ENCODE measurements at regions not wholly inside any gene's neighbourhood (a gene's known extent, or its start where the extent isn't known, plus 50 kb on each side); places are given as distances from the start of the nearest gene placed in this dataset.

DNA sequence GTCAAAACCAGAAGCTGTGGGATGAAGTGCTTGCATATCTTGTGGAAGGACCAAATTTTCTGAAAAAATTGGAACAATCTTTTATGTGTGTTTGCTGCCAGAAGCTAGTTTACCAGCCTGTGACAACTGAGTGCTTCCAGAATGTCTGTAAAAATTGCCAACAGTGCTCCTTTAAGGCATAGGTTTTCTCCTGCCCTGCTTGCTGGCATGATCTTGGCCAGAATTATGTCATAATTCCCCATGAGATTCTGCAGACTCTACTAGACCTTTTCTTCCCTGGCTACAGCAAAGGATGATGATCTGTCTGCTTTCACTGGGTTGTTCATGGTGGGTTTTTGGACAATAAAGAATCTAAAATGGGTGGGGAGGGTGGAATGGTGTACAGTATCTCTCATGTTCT, 196.3 kb upstream of the ZCCHC13 start:
- Histone ChIP-seq H3K27me3 (ENCODE audit: insufficient read depth, low read length) (no peaks in the 10 kb centered on the region), H3K36me3 (ENCODE audit: control insufficient read depth in 1 of 2, insufficient read depth in 2 of 2, low read length in 2 of 2) (no peaks in the 10 kb centered on the region), H3K4me1 (ENCODE audit: control insufficient read depth in 1 of 2, insufficient read depth in 2 of 2, low read length in 2 of 2) (peaks cover 0 to 9% of the 10 kb centered on the region in 2 experiments; a peak in 1 of 4 replicates), H3K27ac (ENCODE audit: low read depth, low read length) (no peak overlapping the region), H3K9ac (ENCODE audit: low read length) (no peak overlapping the region), H3K9me3 (ENCODE audit: control insufficient read depth in 1 of 2, insufficient read depth in 1 of 2, low read depth in 1 of 2, low read length in 2 of 2) (no peaks in the 10 kb centered on the region), H2AFZ (ENCODE audit: low read depth, low read length, poor library complexity, severe bottlenecking) (no peak overlapping the region), H4K20me1 (ENCODE audit: insufficient read depth) (no peaks in the 10 kb centered on the region), H3K9me2 (ENCODE audit: insufficient read depth) (no peaks in the 10 kb centered on the region), H3K4me3 (replicated peaks in 1 of 2; ENCODE audit: low read depth in 1 of 2, low read length in 2 of 2) (no peak overlapping the region), H3K4me2 (ENCODE audit: low read length) (no peak overlapping the region), H3K79me2 (ENCODE audit: insufficient read depth, low read length) (no peaks in the 10 kb centered on the region)
- DNase-seq (ENCODE audit: low read depth, low spot score) = no peak
- intact Hi-C loops (cut with micrococcal nuclease) = no loop called here
- RAD21 ChIA-PET (ENCODE audit: low non-redundant PET in 1 of 2, low total read pairs in 2 of 2, uncharacterized antibody in 2 of 2, unreplicated experiment in 2 of 2) = no interaction called here
- TF ChIP-seq JUND (IDR thresholded peaks at IDR 0.05) = no peak
- TF ChIP-seq SIN3A (IDR thresholded peaks at IDR 0.05; ENCODE audit: low read depth) = no peak
- TF ChIP-seq EGR1 (IDR thresholded peaks at IDR 0.05; ENCODE audit: low read depth) = no peak
- TF ChIP-seq, protein P1, sequence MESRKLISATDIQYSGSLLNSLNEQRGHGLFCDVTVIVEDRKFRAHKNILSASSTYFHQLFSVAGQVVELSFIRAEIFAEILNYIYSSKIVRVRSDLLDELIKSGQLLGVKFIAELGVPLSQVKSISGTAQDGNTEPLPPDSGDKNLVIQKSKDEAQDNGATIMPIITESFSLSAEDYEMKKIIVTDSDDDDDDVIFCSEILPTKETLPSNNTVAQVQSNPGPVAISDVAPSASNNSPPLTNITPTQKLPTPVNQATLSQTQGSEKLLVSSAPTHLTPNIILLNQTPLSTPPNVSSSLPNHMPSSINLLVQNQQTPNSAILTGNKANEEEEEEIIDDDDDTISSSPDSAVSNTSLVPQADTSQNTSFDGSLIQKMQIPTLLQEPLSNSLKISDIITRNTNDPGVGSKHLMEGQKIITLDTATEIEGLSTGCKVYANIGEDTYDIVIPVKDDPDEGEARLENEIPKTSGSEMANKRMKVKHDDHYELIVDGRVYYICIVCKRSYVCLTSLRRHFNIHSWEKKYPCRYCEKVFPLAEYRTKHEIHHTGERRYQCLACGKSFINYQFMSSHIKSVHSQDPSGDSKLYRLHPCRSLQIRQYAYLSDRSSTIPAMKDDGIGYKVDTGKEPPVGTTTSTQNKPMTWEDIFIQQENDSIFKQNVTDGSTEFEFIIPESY (IDR thresholded peaks at IDR 0.05; ENCODE audit: extremely low read depth, insufficient replicate concordance, low read length) = no peak
- TF ChIP-seq ELF1 (IDR thresholded peaks at IDR 0.05; ENCODE audit: borderline replicate concordance, low read depth) = no peak
- no peak for TF ChIP-seq ZNF274 (IDR thresholded peaks at IDR 0.05; ENCODE audit: low read depth, low read length)
- no peak for TF ChIP-seq CBX3 (IDR thresholded peaks at IDR 0.05; ENCODE audit: low read depth)
- TF ChIP-seq YY1 (IDR thresholded peaks at IDR 0.05; ENCODE audit: extremely low read depth, insufficient replicate concordance, low read depth, low read length) = no peak
- no peak for TF ChIP-seq POLR2AphosphoS5 (IDR thresholded peaks at IDR 0.05; ENCODE audit: low read depth, low read length)
- no peak for TF ChIP-seq SRF (IDR thresholded peaks at IDR 0.05; ENCODE audit: low read depth)
- no peak for TF ChIP-seq FOSL1 (IDR thresholded peaks at IDR 0.05; ENCODE audit: low read depth)
- TF ChIP-seq, protein P2, sequence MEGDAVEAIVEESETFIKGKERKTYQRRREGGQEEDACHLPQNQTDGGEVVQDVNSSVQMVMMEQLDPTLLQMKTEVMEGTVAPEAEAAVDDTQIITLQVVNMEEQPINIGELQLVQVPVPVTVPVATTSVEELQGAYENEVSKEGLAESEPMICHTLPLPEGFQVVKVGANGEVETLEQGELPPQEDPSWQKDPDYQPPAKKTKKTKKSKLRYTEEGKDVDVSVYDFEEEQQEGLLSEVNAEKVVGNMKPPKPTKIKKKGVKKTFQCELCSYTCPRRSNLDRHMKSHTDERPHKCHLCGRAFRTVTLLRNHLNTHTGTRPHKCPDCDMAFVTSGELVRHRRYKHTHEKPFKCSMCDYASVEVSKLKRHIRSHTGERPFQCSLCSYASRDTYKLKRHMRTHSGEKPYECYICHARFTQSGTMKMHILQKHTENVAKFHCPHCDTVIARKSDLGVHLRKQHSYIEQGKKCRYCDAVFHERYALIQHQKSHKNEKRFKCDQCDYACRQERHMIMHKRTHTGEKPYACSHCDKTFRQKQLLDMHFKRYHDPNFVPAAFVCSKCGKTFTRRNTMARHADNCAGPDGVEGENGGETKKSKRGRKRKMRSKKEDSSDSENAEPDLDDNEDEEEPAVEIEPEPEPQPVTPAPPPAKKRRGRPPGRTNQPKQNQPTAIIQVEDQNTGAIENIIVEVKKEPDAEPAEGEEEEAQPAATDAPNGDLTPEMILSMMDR (IDR thresholded peaks at IDR 0.05 in 2 of 3, conservative IDR thresholded peaks at IDR 0.05 in 1 of 3; ENCODE audit: borderline replicate concordance in 1 of 3, insufficient read depth in 1 of 3, low read depth in 2 of 3, low read length in 2 of 3) = no peak
- no peak for TF ChIP-seq SP1 (IDR thresholded peaks at IDR 0.05; ENCODE audit: low read depth)
- TF ChIP-seq EZH2 (IDR thresholded peaks at IDR 0.05) = no peak
- TF ChIP-seq CEBPB (IDR thresholded peaks at IDR 0.05; ENCODE audit: low read depth) = no peak
- no peak for TF ChIP-seq POLR2A (IDR thresholded peaks at IDR 0.05; ENCODE audit: borderline replicate concordance, extremely low read depth, insufficient read depth, insufficient read length)
- TF ChIP-seq RAD21 (IDR thresholded peaks at IDR 0.05; ENCODE audit: low read depth) = no peak
- TF ChIP-seq, protein P3, sequence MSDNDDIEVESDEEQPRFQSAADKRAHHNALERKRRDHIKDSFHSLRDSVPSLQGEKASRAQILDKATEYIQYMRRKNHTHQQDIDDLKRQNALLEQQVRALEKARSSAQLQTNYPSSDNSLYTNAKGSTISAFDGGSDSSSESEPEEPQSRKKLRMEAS (IDR thresholded peaks at IDR 0.05) = no peak
- TF ChIP-seq EZH2phosphoT487 (IDR thresholded peaks at IDR 0.05; ENCODE audit: borderline replicate concordance) = no peak
- no peak for TF ChIP-seq ZFX (IDR thresholded peaks at IDR 0.05)
- ATAC-seq = no peak
- CTCF ChIA-PET = no interaction called here
- no TSS peak for BruUV-seq (replicated peaks)
- POLR2A ChIA-PET = no interaction called here
